Upper lobe of left lung (tissue), 4 donors: ENCODE measurements at regions not wholly inside any gene's neighbourhood (a gene's known extent, or its start where the extent isn't known, plus 50 kb on each side); places are given as distances from the start of the nearest gene placed in this dataset.

Experiments used
- small RNA-seq, 4 donors: library from RNA; depleted of rRNA; stranded (forward); fragments of <200 nt; gene quantifications; one replicate each; pipeline ENCODE3, GENCODE V24; 2016

Small RNAs in the stretch of these regions (small RNA-seq; reads per million reads assigned to genes)
- gene RN7SKP40 = 0 reads per million in 4 donors
